ENCODE measurements at regions not wholly inside any gene's neighbourhood (a gene's known extent, or its start where the extent isn't known, plus 50 kb on each side); places are given as distances from the start of the nearest gene placed in this dataset.

DNA sequence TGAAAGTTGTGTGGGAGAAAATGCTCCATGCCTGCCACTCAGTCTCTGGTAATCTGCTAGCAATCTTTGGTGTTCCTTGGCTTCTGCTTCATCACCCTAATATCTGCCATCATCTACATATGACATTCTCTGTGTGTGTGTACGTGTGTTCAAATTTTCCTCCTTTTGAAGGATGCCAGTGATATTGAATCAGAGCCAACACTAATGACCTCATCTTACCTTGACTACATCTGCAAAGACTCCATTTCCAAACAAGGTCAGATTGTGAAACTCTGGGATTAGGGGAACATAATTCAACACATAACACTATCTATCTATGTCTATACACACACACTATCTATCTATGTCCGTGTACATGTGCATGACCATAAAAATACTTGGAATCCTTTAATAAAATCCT lies 81.4 kb upstream of the IRS2 start:
- FAIRE-seq (no peak), DNase-seq (ENCODE audit: low read depth in 1 of 2, low spot score in 2 of 2) (no peak)
- Histone ChIP-seq H2AK5ac (ENCODE audit: low read depth, low read length) (no peak overlapping the region), H2BK20ac (ENCODE audit: low read length) (no peak overlapping the region), H3K56ac (replicated peaks; ENCODE audit: insufficient read length, low read depth, low read length) (no peak overlapping the region), H3K18ac (ENCODE audit: extremely low read depth, low read length) (no peak overlapping the region), H3K4ac (replicated peaks; ENCODE audit: insufficient read length, low read depth, low read length) (no peak overlapping the region), H3K4me2 (ENCODE audit: insufficient read depth in 1 of 2, low read depth in 2 of 2, low read length in 2 of 2) (no peak overlapping the region), H2AFZ (ENCODE audit: low read length) (no peak overlapping the region), H4K91ac (replicated peaks; ENCODE audit: insufficient read length, low read length) (no peak overlapping the region), H3K36me3 (ENCODE audit: control insufficient read depth in 2 of 4, insufficient read depth in 4 of 4, low read length in 3 of 4) (no peaks in the 10 kb centered on the region), H2BK120ac (replicated peaks; ENCODE audit: low read depth, low read length) (no peak overlapping the region), H3K23me2 (ENCODE audit: low read depth, low read length) (no peaks in the 10 kb centered on the region; the same call in 1 of the 2 replicates), H3K79me2 (ENCODE audit: control insufficient read depth in 1 of 2, insufficient read depth in 2 of 2, low read length in 2 of 2) (no peaks in the 10 kb centered on the region), H3K27ac (ENCODE audit: low read depth, low read length) (no peak overlapping the region), H4K20me1 (replicated peaks in 1 of 2; ENCODE audit: control insufficient read depth in 1 of 2, insufficient read depth in 2 of 2, low read length in 2 of 2) (no peaks in the 10 kb centered on the region), H4K8ac (ENCODE audit: extremely low read depth, insufficient read depth, low read length) (no peak overlapping the region), H4K5ac (ENCODE audit: insufficient read length, low read depth, low read length) (no peak overlapping the region), H2BK5ac (ENCODE audit: low read depth, low read length) (no peak overlapping the region), H3K14ac (ENCODE audit: insufficient read length) (no peak overlapping the region), H3K4me3 (ENCODE audit: extremely low read depth in 1 of 4, insufficient read depth in 2 of 4, low read depth in 3 of 4, low read length in 4 of 4) (no peak overlapping the region), H3K79me1 (ENCODE audit: low read depth, low read length) (no peaks in the 10 kb centered on the region), H2BK12ac (ENCODE audit: low read depth, low read length) (no peak overlapping the region), H3K4me1 (replicated peaks in 1 of 4; ENCODE audit: control insufficient read depth in 3 of 4, insufficient read depth in 4 of 4, low read length in 3 of 4) (0 out of 7 replicates have a peak, but pooled peaks cover 0 to under 1% (median 0%) of the 10 kb centered on the region in 4 experiments), H2BK15ac (ENCODE audit: low read length) (no peak overlapping the region), H3K27me3 (replicated peaks in 1 of 4; ENCODE audit: control insufficient read depth in 3 of 4, extremely low read depth in 1 of 4, insufficient read depth in 3 of 4, low read length in 3 of 4) (no peaks in the 10 kb centered on the region; a peak in 1 of 7 replicates), H3K9ac (replicated peaks in 1 of 4; ENCODE audit: extremely low read depth in 1 of 4, low read depth in 3 of 4, low read length in 3 of 4) (no peak overlapping the region), H3K23ac (ENCODE audit: insufficient read length) (no peak overlapping the region), H3K9me3 (ENCODE audit: insufficient read depth in 2 of 2, low read depth in 1 of 2, low read length in 1 of 2) (no peaks in the 10 kb centered on the region)
- ChIA-PET CTCF (ENCODE audit: partially characterized antibody) (no interaction called here), POLR2A (ENCODE audit: partially characterized antibody) (no interaction called here)
- 87% methylated on average over 2 of the region's 2 CpGs; no CpG with 5 or more reads in 1 of the 2 experiments for WGBS, 2 experiments (ENCODE audit: extremely low coverage in 1 of 2, insufficient coverage in 1 of 2, insufficient read length in 1 of 2, insufficient replicate concordance in 2 of 2, low coverage in 1 of 2, low lambda C conversion rate in 2 of 2, missing lambda C conversion rate in 1 of 2)
- TF ChIP-seq EGR1 (IDR thresholded peaks at IDR 0.05; ENCODE audit: borderline replicate concordance, low read depth, low read length) (no peak), PHF8 (conservative IDR thresholded peaks at IDR 0.05; ENCODE audit: low read depth, low read length) (no peak), BACH1 (IDR thresholded peaks at IDR 0.05; ENCODE audit: low read length) (no peak), BRCA1 (IDR thresholded peaks at IDR 0.05; ENCODE audit: low read depth, low read length) (no peak), RNF2 (IDR thresholded peaks at IDR 0.05; ENCODE audit: borderline replicate concordance, low read depth, low read length, missing control alignments, poor library complexity, severe bottlenecking) (no peak), SP1 (IDR thresholded peaks at IDR 0.05; ENCODE audit: low read depth, low read length) (no peak), ASH2L (IDR thresholded peaks at IDR 0.05; ENCODE audit: low read length) (no peak), CHD2 (IDR thresholded peaks at IDR 0.05; ENCODE audit: low read length) (no peak), TAF7 (optimal IDR thresholded peaks at IDR 0.05; ENCODE audit: borderline replicate concordance, low read depth, low read length) (no peak), BCL11A (IDR thresholded peaks at IDR 0.05; ENCODE audit: low read depth in 2 of 2, low read length in 2 of 2) (no peak), ZNF274 (IDR thresholded peaks at IDR 0.05; ENCODE audit: borderline replicate concordance, extremely low read depth, low read length) (no peak), SP2 (IDR thresholded peaks at IDR 0.05; ENCODE audit: low read length) (no peak)

Measured in H1 (cell line).